HG03135 (cell line): ENCODE measurements at regions not wholly inside any gene's neighbourhood (a gene's known extent, or its start where the extent isn't known, plus 50 kb on each side); places are given as distances from the start of the nearest gene placed in this dataset.

ENCODE experiments used
- ATAC-seq: cut with Tn5 transposase; IDR thresholded peaks from one replicate; pipeline ENCODE4 v1.9.1; 2021; ENCODE audit warnings: mild to moderate bottlenecking, moderate library complexity; ENCODE audit not compliant: unreplicated experiment

DNA sequence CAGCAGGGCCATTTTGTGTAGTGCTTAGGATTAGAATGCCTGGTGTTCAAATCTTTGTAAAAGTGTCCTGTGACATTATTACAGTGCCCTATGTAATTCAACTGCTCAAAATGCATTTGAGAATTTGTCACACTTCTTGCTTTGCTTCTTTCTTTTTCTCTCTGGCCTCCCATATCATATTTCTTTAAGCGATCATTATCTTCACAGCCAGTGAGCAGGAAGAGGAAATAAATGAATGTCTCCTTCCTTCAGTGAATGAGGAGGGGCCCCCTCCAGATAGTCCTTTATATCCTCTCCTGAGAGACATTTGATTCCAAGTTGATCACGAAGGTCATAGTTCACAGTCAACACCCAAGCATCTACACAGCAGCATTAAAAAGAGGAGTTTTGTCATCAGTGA, 425.1 kb upstream of the NPVF start:
- ATAC-seq, result no peak

DNA sequence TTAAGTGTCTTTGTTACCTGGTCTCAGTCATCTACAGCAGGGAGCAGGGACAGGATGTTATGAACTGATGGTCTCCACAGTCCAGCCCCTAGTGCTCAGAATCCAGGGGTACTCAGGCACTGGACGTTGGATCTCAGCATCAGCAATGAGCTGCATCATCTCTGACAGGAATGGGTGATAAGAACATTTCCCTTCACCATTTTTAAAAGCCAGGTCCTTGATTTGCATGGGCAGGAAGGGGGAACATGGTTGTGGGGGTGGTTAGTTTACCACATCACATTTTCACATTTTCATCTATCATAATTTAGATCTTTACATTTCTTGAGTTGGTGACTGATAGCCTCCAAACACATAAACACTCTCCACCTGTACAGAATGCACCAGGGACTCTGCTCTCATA, 427.8 kb upstream of the NPVF start:
- ATAC-seq, result no peak

DNA sequence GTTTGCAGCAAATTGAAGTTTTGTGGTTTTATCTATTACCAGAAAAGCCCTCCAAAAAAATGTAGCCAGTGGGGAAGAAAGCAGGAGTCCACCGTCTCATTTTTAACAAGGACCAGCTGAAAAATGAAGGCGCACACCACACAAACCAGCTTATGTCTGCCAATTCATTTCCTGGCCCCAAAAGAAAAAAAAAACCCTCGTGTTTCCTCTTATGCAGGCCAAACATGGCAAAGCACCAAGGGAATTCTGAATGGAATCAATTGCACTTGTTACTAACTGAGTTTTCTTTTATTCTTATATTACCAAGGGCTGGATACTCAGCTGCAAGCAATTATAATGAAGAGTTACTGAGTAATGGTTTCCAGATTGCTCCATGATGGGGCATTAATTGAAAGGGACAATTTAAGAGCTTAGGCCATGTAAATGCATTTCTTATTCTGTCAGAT, 428.3 kb upstream of the NPVF start:
- no peak for ATAC-seq

DNA sequence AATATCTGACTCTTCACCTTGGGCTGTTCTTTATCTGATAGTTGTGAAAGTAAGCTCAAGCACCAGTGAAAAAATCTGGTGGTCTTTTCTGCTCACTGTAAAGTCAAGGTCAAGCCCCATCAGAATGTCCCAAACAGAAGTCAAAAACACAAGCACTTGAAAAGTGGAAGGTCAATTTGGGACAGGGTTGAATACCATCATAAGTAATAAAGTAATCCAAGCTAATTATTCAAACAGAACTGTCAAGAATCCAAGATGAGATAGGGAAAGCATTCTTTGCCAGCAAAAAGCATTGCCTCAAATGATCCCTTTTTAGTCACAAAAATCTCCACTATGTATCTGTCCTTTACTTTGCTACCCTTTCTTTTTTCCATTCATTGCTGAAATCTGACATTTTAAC, 430.1 kb upstream of the NPVF start:
- no peak for ATAC-seq

DNA sequence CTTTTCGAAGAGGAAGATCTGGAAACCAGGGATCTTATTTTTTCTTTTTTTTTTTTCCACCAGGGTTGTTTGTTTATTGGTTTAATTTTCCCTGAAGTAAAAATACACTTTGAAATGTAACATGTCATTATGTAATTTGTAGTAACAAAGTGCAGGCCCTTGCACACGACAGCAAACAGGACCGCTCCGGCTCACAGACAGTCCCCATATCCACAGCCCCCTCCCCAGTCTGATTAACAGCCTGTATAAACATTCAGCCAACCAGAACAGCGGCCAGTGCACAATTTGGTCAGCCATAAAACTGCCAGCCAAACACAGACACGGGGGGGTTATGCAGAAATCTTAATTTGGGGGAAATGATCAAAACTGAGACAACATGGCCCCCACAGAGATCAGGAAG, 431.6 kb upstream of the NPVF start:
- no peak for ATAC-seq

DNA sequence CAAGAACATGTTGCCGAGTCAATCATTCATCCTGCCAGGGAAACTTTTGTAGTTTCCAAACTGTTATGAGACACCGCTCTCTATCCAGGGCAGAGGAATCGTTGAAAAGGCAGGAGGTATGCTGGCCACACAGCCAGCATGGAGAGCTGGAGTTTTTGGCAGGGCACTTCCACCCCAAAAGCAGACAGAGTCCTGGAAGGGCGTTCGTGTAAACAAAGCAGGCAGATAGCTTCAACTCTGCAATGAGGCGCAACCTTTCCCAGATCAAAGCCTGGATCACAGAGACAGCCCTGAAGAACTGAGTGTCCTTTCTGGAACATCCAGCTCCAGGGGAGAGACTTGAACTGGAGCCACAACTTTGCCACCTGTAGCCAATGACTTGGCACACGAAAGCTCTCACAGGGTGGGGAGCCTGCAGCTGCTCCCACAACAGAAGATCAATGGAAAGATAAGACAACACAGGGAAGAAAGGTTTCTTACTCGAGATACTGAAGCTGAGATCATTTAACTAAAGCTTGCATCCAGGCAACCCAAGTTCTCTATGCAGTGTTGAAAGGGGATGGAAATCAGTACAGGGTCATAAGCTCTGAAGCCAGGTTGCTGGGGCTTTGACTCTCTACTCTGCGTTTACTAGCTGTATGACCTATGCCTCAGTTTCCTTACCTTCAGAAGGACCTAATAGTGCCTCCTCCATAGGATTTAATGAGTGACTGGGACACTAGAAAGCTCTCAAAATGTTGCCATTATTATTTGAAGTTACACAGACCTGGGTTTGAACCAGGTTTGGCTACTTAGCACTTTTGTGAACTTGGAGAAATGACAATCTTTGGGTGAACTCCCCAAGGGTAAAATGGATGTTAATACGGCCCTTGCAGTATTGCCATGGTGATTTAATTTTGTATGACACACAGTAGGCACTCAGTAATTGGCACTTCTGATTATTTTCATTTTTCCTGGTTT, 434.8 kb upstream of the NPVF start:
- no peak for ATAC-seq

DNA sequence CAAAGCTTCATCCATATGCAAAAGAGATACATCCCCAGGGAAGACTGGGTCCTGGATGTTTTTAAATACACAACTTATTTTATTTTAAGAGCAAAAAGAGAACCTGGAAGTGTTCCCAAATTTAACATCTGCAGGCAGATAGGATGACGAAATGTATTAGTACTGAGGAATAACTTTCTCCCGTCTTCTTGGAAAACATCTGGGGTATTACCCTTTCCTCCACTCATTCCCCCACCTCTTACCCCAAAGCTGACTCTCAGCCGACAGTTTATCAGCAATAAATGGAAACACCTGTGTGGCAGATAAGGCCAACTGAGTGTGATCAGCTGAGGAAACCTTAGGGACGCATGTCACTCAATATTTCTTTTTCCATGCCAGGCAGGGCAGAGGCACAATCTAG, 435.6 kb upstream of the NPVF start:
- ATAC-seq, result no peak

DNA sequence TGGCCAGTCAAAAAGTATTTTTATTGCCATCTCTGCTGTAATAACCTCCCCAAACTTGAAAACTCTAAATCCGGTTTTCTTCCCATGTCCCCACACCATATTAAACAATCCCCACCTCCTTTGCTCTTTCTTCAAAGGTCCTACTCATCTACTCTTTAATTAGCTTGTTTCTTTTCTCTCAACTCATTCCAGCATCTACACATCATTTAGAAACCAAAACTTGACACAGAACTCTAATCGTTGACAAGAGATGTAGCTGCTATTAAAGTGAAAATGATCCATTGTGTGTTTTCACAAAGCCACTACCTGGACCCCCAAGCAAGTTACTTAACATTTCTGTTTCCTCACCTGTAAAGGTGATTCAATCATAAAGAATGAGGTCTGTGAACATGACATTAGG, 436.3 kb upstream of the NPVF start:
- ATAC-seq, result no peak

DNA sequence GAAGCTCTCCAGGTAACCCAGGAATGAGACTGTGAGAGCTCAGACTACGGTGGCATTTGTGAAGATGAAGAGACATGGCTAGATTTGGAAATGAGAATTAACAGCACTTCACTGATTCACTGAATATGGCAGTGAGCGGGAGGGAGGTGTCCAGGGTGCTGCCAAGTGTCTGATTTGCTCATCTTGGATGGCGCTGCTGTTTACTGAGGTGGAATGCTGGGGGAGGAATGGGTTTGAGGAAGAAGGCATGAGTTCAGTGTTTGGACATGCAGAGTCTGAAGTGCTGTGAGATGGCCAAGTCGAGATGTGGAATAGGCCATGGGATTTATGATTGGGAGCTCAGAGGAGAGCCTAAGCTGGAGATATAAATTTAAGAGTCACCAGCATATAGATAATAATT, 437.1 kb upstream of the NPVF start:
- no peak for ATAC-seq

DNA sequence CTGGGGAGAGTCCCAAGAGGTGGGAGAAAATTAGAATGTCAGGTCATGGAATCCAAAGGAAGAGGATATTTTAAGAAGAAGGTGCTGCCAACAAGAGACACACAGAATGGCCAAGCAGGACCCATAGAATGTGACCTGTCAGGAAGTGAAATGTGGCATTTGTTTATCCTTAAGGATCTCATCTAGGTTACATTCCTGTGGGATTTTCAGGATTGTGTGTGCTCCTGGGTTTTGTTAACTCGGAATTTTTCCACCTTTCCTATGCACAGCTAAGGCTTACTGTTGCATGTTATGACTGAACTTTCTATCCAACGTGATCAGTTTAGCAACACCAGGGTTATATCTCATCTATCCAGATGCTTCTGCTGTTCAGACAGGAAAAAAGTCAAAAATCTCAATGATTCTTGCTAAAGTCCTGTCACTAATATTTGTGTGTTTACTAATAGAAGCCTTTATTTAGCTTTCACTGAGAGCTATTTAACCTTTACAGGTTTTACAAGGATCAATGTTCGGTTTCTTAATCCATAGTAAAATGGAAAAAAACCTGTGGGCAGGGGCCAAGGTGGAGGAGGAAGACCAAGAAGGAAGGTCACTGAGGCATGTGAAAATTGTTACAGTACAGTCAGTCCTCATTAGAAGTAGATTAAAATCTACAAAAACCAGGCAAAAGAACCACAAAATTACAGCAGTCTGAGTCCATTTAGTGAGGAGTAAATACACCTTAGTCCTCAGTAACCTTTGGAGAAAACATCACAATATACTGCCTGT, 437.8 kb upstream of the NPVF start:
- no peak for ATAC-seq

DNA sequence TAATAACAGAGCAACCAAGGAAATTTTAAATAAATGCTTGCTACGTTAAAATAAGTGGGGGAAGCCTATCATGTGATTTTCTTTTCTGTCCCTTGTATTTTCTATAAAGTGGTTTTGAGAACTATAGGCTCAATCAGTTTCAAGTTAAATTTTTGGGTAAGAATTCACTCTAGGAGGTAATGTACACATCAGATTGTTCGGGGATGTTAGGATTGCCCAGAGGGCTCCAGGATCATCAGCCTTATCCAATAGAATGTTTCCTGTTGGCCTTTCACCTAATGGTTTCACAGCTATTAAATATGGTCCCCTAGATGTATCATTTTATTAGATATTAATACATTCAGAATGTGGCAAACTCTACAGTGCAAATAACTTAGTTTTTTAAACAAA, 438.4 kb upstream of the NPVF start:
- ATAC-seq, result no peak

DNA sequence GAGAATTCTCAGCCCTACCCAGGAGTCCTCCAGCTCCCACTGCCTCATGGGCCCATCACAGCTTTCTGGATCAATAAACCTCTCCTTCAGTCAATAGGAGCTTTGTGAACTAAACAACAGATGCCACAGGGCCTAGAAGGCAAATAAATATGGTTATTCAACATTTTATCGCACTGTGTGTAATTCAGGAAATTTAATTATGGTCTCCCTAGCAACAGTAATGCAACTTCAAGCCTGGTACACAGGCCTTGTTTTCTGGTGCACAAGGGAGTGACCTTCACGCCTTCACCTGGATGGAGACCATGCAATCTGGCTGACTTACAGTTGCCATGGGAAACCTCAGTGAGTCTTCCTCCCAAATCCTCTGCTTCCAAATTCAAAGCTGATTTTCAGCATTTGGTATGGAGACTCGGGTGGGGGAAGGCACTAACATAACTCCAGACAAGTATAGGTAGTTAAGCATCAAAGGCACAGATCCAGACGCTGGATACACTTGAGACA, 441.0 kb upstream of the NPVF start:
- no peak for ATAC-seq

DNA sequence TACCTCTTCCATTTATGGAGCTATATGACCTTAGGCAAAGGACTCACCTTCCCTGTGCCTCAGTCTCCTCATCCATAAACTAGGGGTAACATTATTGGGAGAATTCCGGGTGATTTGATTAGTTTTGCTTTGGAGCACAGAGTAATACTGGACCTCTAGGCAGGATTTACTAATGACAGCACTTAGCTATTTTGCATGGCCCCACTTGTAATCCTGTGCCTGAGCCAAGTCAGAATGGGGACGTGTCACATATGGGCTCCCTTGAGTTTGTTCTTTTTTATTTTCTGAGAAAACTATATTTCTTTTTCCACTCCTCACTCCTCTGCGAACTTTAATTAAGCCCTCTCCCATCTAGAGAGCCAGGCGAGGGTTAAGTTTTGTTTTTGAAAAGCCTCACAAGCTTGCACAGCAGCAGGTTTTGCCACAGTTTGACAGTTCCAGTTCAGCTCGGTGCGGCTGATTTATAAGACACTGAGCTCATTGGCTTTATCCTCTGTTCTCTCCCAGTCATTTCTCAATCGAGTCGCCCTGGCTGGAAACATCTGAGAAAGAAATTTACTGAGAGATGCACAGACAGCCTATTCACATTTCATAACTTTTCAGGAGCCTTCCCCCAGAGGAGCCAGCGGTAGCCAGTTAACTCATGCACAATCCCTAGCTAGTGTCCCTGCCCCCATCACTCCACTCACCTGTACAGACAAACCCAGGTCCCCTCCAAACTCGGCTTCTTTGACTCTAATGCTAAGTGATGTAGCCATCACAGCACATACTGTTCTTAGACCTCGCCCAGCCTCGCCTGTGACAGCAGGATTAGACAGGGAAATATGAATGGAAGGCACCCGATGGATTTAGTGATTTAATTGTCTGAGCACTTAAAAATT, 441.9 kb upstream of the NPVF start:
- no peak for ATAC-seq

DNA sequence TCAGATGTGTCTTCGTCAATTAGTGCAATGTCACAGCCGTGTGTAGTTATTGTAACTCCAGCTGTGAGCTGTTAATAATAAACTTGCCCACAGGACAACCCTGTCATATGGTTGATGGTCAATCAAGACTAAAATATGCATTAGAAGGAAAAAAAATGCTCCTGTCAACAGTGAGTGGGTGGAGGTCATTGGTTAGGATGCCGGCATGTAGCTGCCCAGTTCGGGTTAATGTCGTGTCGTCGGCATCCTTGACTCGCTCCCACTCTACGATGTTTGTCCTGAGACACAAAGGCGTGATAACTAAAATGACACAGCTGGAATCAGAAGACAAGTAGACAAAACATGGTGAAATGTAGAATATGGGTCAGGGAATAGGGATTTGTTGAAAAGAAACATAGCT, 442.8 kb upstream of the NPVF start:
- ATAC-seq, result no peak

DNA sequence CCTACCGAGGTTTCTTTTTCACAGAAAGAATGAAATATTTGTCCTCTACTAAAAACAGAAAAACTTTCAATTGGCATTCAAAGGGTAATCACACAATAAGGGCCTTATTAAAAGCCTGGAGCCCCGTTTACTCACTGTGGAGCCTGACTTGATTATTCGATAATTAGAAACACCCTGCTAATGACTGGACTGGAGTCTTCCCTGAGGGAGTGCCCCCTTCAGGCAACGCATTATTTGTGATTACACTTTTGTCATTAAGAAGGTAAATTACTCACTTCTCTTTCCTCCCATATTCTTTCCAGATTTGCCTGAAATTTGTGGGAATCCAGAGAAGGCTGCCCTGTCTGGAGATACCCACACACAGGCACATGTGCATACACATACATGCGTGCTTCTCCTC, 444.2 kb upstream of the NPVF start:
- ATAC-seq, result no peak

DNA sequence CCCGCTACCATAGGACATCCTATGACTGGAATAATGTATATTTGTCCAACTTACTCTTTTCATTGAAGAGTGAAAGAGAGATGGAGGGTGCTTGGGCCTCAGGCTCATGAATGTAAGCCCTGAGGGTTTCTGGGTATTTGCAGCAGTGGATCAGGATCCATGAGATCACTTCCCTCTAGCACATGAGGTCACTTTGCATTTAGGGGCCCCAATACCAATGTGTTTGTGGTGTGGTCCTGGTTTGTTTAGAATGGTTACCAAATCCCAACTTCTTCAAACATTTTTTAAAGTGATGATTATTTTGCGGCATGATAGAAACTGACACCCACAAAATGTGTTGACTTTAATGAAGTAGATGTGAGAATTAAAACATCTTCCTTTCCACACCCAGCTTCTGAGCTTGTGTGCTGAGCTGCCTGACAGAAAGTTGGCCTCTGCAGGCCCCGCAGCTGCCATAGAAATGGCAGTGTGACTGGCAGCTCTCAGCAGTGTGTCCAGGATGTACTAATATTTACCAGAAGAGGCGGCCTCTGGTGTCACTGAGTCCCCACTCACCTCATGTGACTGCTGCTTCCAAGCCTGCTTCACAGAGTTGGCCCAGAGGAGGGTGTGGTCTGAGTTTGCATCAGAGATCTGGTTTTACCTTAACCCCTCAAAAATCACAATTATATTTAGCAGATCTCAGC, 447.6 kb upstream of the NPVF start:
- ATAC-seq, result no peak

DNA sequence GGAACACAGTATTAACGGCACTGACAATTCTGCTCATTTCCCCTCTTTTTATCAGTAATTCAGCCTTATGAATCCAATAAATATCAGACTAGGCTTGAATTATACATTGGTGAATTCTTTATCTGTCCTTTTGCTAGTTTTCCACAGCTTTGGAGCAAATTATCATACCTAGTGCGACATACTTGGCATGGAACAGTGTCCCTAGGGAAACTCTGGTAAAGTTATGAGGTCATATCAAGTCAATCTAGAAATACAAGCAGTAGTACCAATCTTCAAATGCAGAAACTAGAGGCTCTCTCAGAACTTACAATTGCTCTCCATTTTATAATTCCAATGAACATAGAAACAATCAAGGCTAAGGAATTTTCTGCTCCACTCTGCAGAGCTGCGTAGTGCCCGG, 449.3 kb upstream of the NPVF start:
- no peak for ATAC-seq

DNA sequence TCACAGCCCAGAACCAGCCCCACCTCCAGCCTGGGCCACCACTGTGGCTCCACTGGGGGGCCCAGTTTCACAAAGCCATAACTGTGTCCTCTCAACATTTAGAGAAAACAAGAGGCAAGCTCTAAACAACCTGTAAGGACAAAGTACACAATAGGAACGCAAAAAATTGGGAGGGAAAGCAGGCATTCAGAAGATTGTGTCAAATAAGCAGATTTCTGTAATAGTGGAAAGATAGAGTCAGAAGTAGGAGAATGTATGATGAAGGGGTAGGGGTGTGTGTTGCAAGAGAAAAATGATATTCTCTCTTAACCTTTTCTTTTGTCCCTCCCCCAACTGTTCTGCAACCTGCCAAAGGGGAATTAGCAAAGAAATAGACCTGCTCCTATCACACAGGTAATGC, 449.9 kb upstream of the NPVF start:
- ATAC-seq, result no peak

DNA sequence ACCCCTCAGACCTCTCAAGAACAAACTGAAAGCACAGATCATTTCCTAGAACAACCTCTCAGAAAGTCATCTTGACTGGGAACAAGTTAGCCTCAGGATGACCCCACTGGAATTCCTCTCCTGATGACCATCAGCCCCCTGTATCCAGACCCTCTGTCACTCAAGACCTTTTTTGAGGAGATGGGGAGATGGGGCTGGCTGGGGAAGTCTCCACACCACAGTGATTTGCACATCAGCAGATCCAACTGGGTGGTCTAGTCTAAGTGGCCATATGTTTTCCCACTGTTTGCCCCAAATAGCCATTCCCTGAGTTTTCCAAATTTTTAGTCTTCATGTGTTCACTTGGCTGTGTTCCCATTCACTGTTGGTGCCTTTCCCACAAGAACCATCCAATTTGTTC, 452.4 kb upstream of the NPVF start:
- no peak for ATAC-seq

DNA sequence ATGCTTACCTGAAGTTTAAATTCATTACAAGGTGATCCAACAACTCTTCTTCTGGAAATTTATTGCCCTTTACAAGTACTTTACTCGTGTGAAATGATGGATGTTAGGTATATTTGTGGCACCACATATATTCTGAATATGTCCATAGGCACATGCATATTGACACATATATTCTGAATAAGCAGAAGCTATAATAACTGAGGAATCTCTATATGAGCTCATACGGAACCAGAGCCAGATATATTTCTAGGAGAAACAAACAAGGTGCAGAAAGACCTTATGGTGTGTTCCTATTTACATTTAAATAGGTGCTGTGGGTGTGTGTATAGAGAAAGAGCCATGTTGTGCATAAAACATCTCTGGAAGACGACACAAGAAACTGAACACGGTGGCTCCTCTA, 456.1 kb upstream of the NPVF start:
- no peak for ATAC-seq
